ENCODE measurements at regions not wholly inside any gene's neighbourhood (a gene's known extent, or its start where the extent isn't known, plus 50 kb on each side); places are given as distances from the start of the nearest gene placed in this dataset.
"Not testable (repeated sequence)": the region's sequence is repeated elsewhere in the genome, so short reads cannot be mapped to it uniquely, and the experiment has no call there.

GRCh38 chr7:131774419-131775220 is 218.2 kb upstream of the PODXL start:
- no peak for FAIRE-seq

DNA sequence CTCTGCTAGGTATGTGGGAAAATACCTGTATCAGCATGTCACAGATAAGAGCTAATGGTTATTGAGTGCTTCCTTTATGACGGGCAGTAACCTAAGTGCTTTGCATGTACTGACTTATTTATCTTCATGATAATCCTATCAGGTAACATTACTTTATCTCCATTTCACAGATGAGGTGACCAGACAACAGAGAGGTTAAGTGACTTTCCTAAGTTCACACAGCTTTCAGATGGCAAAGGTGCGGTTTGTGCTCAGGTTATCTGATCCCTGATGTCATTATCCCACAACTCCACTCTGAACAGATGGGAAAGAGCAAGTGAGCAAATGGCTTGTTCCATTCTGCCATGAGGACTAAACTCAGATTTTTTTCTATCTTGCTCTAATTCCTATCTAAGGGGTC is 217.0 kb upstream of the PODXL start:
- no peak for FAIRE-seq

- no peak for FAIRE-seq
These were observed 212.8 kb upstream of the PODXL start for GRCh38 chr7:131769241-131769640.

- no peak for FAIRE-seq
These were observed 211.2 kb upstream of the PODXL start for GRCh38 chr7:131767591-131767990.

GRCh38 chr7:131765575-131765974 is 209.1 kb upstream of the PODXL start:
- FAIRE-seq: no peak

DNA sequence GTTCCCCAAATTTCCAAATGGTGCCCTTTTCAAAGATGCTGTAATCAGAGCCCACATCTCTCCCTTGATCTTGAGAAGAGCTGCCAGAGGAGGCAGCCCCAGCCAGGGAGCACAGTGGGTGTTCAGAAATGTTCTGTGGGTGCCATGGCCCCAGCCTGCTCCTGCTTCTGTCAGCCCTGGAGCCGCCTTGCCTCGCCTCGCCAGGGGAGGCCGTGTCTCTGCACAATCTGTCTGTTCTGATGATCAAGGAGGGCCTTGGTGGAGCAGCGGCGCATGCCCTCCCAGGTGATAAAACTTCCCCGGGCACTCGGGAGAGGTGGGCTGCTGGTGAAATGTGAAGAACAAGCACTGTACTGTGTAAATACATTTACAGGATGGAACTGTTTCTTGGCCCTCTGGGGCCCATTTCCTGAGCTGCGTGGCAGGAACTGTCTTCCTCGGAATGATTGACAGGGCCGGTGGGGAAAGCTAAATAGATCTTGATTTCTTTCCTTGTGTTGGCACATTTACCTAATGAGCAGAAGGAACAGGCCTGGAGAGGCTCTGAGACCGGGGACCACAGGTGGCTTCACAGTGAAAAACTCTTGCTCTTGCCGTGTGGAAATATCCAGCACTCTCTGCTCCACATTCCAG is 207.8 kb upstream of the PODXL start:
- FAIRE-seq: no peak

GRCh38 chr7:131762753-131763152 is 206.3 kb upstream of the PODXL start:
- FAIRE-seq: no peak

GRCh38 chr7:131755801-131756200 is 199.4 kb upstream of the PODXL start:
- FAIRE-seq: not testable (repeated sequence)

GRCh38 chr7:131753620-131754222 is 197.3 kb upstream of the PODXL start:
- FAIRE-seq: no peak

DNA sequence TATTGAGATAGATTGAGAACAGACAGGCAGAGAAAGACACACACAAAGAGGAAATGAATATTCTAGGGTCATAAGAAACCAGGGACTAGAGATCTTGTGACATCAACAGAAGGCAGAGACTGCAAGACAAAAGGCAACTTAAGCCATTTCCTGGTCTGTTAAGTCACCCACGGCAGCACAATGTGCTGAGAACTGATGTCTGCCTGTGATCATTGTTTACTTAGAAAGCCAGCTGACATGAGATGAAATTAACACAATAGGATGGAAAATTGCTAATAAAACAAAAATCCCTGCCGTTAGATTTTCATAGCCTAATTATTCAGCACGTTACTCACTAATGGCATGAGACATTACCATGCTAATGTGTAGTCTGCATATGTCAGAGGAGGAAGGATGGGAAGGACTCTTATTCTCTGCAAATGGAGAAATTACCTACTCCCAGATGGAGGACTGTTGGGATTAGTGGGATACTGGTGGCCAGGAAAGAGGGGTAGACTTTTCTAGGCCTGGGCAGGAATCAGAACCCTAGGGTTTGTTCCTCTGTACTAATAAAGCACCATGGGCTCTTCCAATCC is 191.3 kb upstream of the PODXL start:
- FAIRE-seq: no peak

GRCh38 chr7:131745390-131746248 is 189.2 kb upstream of the PODXL start:
- FAIRE-seq: no peak

- FAIRE-seq: no peak
These were observed 185.0 kb upstream of the PODXL start for GRCh38 chr7:131741446-131741845.

GRCh38 chr7:131737746-131738465 is 181.5 kb upstream of the PODXL start:
- FAIRE-seq: no peak

- no peak for FAIRE-seq
These were observed 178.7 kb upstream of the PODXL start for GRCh38 chr7:131735101-131735500.

DNA sequence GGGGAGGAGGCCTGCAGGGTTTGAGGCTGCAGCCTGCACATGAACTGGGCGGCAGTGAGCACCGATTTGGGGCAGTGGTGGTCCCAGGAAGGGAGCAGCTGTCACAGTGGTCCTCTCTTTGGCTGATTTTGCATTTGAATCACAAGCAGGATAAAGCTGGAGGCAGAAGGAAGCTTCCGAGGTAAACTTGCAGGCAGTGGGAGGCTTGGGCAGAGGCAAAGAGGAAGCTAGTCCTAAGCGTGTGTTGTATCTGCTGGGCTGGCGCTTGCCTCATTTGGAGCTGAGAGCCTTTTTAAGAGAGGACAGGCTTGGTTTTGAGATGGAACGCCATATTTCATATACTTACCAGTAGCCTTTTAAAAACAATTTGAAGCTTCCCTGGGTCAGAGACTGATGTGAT is 177.2 kb upstream of the PODXL start:
- no peak for FAIRE-seq

DNA sequence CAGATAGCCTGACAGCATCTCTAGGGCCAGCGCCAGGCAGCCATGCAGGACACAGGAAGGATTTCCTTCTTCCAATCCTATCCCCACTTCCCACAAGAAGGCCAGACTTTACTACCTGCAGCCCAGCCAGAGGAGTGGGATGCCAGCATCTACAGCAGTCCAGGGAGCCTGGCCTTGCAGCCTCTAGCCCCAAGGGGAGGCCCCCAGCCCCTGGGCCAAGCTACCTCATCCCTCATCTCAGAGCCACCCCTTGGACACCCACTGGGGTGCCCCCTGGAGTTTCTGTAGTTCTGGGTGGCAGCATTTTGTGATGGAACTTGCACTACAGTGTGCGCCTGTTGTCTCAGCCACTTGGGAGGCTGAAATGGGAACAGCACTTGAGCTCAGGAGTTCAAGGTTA is 170.8 kb upstream of the PODXL start:
- no peak for FAIRE-seq

GRCh38 chr7:131726686-131727085 is 170.3 kb upstream of the PODXL start:
- FAIRE-seq: no peak

- FAIRE-seq: no peak
These were observed 169.6 kb upstream of the PODXL start for GRCh38 chr7:131726031-131726430.

DNA sequence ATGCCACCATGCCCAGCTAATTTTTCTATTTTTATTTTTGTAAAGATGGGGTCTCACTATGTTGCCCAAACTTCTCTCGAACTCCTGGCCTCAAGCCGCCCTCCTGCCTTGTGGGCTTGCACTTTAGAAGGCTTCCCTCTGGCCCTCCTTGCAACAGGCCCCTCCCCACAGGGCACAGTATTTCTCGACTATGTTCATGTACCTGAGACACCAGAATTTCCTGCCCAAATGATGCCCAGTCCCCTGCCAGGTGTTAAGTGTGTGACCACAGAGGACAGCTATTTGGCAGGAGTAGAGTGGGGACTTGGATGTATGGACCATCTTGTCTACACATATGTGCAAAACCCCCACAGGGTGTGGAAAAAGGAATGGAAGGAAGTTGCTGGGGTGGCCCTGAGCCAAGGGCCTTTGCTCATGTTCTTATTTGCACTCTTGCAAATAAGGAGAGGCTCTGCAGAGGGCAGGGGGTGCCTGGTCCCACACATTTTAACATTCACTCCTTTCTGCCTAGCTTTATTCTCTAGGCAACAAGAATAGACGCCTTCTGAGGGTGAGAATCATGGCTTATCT is 168.4 kb upstream of the PODXL start:
- no peak for FAIRE-seq

GRCh38 chr7:131723926-131724325 is 167.5 kb upstream of the PODXL start:
- FAIRE-seq: no peak

GRCh38 chr7:131722371-131722770 is 165.9 kb upstream of the PODXL start:
- FAIRE-seq: no peak

DNA sequence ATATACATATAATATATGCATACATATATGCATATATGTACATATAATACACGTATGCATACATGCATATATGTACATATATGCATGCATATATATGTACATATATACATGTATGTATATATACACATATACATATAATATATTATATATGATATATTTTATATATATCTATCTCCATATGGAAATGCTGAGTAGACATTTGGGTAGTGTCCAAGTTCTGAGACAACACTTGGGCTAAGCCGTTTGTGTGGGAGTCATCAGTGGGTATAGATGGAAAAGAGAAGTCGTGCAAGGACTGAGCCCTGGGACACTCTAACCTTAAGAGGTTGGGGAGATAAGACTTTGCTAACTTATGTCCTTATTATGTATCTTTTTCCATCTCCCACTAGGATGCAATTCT is 165.2 kb upstream of the PODXL start:
- peak; percentile 90 for FAIRE-seq
